CD4-positive, alpha-beta T cell treated with Interleukin-12 subunit alpha and Interleukin-12 subunit beta, for 1 hour (primary cell): ENCODE measurements at regions not wholly inside any gene's neighbourhood (a gene's known extent, or its start where the extent isn't known, plus 50 kb on each side); places are given as distances from the start of the nearest gene placed in this dataset.

Experiments used
- DNase-seq: peaks from one replicate; pipeline ENCODE4 v3.0.0-alpha.2; 2020

DNA sequence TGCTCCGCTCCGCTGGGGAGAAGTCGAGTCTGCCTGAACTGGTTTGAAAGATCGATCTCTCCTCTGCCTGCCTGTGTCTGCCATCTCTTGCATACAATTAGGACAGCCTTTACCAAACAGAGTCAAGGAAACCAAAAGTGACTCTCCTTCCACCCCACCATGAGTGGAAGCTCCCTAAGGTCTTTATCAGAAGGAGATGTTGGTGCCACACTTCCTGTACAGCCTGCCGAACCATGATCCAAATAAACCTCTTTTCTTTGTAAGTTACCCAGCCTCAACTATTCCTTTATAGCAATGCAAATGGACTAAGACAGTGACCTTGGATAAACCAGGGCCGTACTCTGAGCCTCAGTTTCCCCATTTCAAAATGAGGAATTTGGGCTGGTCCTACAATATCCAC is 106.3 kb upstream of the GDF10 start:
- no peak for DNase-seq

DNA sequence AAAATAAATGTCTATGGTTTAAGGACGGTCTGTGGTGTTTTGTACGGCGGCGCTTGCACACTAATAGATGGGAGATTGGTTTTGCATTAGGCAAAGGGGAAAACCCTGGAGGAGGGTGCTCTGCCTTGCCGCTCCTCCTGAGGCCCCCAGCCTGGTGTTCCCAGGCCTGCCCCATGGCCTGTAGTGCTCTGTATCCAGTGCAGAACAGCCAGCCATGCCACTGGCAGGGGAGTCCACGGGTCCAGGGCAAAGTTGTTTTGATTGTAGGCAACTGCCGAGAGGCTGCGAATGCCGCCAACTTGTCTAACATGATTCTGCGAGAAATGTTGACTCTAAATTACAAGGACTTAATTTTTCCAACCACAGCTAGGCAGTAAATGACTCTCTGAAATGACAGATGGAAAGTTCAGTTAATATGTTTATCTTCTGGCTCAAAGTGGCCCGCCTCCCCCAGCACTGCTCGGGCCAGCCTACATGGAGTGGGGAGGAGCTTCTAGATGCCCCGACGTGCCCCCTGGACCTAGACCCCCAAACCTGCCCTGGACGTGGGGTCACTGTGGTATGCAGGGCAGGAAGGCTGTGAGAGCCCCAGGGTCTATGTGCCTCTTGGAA is 104.6 kb upstream of the GDF10 start:
- no peak for DNase-seq

DNA sequence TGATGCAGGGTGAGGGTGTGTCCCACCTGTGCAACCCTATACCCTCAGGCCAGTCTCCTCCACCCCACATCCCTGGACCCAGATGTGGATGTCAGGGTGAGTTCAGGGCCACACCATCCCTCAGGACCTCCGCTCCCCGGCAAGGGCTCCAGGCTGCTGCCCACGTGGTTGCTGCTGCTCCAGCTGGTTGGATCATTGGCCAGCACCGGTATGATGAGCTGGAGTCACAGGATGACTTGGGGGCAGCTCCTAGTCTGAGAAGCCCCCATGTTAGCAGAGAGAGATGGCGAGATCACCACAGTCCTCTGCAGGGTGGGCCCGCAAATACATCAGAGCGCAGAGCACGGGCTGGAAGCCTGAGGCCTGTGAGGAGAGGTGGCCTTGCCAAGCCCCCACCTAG is 103.3 kb upstream of the GDF10 start:
- DNase-seq, result no peak

DNA sequence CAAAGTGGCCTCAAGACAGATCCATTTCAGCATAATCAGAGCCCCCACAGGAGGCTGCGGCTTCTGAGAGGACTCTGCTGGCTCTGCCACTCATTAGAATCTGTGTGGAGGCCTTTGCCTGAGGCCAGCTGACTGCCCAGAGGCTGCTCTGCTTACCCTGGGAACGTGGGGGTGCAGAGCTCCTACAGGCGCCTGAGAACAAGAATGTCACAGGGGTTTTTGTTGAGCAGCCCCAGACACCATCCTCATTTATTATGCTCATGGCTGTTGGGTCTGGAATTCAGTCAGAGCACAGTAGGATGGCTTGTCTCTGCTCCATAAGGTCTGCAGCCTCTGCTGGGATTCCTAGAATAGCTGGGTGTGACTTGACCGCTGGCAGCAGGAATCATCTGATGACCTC is 101.8 kb upstream of the GDF10 start:
- no peak for DNase-seq

DNA sequence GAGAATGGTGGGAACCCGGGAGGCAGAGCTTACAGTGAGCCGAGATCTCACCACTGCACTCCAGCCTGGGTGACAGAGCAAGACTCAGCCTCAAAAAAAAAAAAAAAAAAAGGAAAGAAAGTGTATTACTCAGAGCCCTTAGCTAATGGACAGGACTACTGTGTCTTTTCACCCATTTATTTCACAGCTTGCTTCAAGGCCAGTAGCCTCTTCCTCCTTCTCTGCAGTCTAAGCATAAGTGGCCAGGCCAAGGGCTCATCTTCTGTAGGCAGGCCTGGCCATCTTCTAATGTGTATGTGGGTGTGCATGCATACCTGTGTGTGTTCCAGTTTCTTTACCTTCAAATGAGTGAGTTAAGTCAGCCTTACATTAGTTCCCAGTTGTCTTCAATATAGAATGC is 94.8 kb upstream of the GDF10 start:
- no peak for DNase-seq

DNA sequence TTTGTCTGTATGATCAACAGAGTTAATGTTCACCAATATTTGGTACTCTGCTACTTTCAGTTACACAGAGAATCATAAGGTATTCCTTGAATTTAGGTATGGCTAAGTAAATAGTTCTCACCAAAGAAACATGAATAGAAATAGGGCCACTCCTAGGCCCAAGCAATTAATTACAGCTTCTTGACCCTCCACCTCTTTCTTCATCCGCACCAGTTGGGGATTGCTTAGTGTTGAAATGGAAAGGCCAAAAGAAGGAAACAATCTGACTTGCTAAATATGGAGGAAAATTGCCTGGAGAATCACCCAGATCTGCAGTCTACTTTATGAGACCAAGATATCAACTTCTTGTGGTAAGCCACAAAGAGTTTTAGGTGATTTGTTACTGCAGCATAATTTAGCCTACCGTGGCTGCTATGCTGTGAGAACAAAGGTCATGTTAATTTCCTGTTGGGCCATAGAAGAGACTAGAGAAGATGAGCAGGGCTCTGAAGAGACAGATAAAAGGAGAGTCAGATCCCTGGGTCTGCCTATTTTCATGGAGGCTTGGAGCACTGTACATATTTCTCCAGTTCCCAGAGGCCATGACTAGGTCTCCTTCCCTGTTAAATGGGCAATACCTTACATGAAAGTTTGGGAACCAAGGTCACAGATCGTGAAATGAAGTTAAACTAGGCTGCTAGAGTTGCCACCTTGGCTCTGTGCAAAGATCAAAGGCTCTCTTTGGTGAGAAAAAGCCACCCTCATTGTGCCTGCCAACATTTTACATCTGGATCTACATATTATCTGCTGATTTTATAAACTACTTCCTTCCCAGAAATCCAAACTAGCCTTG is 93.3 kb upstream of the GDF10 start:
- peak; percentile 44 for DNase-seq

DNA sequence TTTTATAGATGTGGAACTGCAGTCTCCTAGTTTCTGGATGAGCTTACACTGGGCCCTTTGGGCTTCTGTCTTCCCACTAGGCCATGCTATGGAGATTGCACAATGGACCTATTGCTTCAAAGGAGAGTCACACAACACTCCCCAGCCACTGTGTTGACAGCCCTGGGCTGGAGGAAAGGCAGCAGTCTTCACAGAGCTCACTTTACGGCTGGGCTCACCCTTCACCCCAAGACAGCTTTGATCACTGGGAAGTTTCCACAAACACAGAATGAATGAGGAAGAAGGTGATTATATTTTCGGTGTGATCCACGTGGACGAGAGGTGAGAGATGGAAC is 92.7 kb upstream of the GDF10 start:
- peak; percentile 14 for DNase-seq

DNA sequence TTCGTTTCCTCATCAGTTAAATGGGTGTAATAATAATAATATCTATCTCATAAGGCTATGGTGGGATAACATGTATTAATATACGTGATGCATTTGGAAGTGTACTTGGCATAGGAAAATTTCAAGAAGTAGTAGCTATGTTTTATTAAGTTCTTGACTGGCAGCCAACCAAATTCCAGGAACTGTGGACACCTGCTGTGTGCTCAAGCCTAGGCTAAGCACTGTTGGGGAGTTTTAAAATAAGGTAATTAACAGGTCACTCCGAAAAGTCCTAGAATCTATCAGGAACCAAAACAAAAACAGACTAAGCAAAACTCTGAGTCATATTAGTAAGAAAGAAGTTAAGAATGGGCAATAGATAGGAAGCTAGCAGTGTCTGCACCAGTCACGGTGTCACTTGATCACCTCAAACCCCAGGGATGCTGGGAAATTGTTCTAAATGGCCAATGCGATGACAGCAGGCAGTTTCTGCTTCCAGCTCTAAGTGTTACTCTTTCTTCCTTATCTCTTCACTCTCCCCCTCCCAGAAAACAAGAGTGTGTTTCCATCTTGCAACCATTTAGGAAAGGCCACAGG is 92.0 kb upstream of the GDF10 start:
- DNase-seq, result no peak

DNA sequence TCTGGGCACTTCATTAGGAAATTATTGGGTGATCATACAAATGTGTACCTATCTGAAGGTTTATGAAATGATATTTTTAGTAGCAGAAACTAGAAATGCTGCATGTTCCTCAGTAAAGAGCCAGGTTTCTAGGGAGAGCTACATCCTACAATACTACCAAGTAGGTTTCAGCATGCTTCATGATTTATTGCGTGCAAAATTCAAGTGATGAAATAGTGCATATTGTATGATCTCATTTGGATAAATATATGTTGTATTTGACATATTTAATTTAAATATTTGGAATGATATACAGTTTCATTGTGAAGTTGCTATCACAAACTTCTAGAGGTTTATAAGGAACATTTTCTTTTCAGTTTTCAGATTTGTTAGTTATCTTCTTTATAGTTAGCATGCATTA is 90.5 kb upstream of the GDF10 start:
- DNase-seq, result no peak

DNA sequence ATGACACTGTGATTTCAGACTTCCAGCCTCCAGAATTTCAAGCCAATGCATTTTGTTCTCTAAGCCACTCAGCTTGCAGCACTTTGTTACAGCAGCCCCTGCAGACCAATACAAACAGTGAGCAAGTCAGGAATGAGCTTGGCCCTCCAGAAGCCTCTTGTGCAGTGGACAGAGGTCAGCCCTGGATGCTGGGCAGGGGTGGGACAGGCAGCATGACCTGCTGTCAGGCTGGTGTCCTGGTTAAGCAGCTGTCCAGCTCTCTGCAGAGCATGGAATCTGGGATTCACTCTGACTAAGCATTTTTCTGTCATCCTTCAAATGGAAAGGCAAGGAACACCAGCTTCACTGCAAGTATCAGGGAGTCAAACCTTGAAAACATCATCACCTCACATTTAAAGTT is 85.5 kb upstream of the GDF10 start:
- no peak for DNase-seq

DNA sequence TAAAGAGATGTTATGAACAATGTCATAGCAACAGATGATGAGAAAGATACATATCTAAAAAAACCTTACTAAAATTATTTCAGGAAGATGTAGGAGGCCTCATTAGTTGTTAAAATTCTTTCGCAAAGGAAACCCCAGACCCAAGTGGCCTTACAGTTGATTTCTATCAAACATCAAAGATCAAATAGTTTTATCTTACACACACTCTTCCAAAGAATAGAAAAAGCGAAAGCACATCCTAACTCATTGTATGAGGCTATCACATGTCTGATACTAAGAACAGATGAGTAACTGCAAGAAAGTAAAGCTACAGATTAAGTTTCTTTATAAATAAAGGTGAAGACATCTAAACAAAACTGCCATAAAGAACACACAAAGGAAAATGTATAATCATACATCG is 82.9 kb upstream of the GDF10 start:
- DNase-seq, result no peak

DNA sequence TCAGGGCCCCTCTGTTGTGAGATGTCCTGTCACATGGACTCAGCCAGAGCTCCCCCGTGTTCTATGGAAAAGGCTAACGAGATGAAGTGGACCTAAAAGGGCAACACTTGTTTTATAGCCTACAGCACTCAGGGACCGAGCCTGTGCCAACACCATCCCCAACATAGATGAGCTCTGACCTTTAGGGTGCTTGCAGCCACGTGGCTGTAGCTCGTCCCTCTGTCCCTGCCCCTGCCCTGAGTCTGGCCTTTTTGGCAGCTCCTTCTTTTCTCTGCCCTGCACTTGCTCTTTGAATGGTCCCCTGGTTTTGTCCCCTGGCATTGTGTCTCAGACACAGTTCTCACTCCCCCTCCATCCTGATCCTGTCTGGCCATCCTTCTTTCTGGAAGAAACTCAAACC is 81.2 kb upstream of the GDF10 start:
- DNase-seq, result no peak

DNA sequence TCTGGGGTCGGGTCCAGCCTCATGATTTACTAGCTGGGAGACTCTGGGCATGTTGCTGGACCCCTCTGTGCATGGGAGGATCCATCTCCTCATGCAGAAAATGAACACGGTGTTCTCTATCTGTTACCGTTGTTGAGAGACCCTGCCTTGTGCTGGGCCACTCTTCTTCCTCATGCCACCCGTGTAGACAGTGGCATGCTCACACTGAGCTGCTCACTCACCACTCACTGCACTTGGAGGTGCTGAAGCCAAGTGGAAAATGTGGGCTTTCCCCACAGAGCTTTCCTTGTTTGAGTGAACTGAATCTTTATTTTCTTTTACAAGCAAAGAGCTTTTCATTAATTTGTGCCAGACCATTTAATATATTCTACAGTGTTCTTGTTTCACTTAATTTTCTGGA is 77.5 kb upstream of the GDF10 start:
- DNase-seq, result no peak

DNA sequence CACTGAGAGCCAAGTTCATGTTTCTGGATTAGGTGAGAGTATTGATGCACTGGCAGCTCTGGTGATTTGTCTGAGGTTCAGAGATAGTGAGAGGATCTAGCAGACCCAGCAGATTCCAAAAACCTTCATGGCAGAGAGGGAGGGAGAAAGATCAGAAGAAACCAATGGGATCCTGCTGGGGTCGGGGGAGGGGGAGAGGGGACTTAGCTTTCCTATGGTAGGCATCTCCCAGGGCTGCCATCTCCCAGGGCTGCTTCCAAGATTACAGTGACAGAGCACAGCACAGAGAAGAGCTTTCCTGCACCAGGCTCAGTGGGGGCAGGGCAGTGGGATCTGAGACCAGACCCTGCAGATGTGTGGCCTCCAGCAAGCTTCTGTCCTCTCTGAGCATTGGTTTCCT is 76.8 kb upstream of the GDF10 start:
- no peak for DNase-seq

DNA sequence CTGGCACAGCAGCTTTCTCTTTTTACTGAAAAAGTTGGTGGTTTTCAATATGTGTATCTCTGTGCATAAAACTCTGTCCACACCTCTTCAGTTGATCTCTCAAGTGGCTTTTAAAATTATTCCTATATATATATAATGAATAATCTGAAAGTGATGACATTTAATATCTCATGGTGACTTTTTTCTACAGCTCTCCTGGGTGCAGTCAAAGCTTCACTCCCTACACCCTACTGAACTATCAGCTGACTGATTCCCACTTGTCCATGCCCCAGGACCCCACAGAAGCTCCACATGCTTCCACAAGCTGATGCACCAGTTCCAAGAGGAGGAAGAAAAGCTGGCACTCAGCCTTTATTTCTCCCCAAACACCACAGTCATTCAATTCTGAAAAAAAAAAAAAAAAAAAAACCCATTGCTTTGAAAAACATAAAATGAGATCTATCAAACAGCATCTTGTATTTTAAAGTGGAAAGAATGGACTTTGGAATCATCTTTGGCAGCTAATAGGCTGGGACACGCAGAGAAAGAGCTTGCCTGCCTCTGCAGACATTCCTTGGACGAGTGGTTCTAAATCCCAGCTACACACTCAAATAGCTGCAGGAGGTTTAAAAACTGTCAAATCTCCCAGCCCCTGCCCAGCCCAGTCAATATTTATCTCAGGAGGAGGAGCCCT is 75.3 kb upstream of the GDF10 start:
- no peak for DNase-seq

DNA sequence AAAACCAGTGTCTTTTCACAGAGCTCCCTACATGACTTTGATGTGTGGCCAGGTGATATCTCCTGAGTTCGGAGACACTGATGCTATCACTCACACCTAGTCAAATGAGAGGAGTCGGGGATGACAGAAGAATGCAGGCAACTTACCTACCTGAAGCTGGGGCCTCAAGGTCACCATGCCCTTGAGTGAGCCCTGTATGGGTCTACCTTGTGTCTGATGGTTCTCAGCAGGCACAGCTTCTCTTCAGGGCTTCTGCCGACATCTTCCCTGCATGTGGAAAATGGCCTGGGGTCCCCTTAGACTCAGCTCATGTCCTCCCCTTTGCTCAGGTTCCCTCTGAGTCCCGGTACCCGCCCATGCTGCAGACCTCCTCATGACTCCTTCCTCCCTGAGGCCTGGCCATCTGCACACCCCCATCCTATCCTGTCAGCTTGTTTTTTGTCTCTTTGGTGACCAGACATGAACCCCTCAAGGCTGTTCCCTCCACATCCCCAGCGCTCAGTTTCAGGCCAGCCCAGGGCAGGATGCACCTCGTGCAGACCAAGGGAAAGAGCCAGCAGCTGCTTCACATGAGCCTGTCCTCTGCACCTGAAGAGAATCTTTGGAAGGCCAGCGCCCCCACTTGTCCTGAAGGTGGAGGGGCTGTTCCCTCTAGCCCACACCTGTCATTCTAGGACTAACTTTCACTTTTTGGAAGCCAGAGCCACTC is 74.6 kb upstream of the GDF10 start:
- DNase-seq, result no peak

DNA sequence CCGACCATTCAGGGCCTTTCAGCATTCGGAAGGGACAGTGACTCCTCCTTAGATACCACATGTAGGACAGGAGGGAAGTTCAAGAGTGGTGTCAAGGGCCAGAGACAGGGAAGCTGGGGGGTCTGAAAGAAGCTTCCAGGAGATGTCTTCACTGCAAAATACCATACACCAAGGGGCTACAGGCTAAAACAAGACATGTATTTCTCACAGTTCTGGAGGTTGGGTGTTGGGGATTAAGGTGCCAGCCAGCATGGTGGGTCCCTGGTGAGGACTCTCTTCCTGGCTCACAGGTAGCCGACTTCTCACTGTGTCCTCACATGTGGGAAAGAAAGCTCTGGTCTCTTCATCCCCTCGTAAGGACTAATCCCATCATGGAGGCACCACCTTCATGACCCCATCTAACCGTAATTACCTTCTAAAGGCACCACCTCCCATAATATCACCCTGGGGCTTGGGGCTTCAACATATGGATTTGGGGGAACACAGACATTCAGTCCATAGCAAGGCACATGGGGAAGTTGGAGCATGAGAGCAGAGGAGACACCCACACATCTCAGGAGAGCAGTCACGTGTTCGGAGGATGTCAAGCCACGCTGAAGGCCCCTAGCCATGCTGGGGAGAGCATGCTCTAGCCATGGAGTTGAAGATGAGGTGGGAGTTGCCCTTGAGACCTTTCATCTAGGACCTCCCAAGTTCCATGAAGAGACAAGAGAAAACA is 73.9 kb upstream of the GDF10 start:
- no peak for DNase-seq

DNA sequence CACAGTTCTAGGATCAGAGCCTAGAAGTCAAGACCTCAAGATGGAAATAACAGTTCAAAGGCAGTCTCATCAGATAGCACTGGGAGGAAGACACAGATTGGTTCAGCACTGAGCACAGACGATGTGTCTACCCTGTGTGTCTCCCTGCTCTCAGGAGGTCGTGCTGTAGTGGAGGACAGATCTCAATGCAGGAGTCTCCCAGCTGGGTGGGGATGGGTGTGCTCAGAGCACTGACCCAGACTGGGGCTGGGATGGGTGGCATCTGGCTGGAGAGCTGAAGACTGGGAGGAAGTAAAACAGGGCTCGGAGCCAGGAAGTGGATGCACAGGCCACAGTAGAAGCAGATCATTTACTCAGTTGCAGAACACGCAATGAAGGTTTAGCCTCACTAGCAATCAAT is 69.5 kb upstream of the GDF10 start:
- no peak for DNase-seq

DNA sequence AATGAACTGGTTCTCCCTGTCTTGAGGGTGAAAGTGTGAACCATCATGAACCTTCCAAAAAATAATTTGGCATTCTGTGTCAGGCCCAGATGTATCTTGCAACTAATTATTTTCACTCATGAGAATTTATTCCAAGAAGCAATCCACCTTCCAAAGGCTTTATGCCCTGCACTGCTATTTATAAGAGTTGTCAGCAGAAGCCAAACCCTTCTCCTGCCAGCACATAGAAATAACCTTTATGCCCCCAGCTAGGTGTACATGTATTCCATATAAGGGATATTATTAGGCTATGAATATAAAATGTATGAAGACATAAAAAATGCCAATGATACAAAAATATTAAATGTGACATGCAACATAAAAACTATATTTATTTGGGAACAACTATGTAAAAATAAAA is 69.0 kb upstream of the GDF10 start:
- DNase-seq, result no peak

DNA sequence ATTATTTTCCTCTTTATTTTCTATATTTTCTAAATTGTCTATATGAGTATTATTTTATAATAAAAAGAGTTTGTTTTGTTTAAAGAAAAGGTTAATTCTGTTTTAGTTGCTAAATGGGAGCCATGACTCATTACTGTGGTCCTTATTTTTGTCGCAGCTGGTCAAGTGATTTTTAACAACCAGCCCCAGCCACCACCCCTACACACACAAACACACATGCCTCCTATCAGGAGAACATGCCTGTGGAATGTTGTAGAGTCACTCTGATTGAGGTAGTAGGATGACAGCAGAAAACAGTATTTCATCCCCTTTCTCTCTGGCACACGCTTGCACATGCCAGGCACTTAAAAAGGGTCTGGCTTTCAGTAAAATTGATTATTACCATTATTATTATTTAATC is 68.6 kb upstream of the GDF10 start:
- no peak for DNase-seq

DNA sequence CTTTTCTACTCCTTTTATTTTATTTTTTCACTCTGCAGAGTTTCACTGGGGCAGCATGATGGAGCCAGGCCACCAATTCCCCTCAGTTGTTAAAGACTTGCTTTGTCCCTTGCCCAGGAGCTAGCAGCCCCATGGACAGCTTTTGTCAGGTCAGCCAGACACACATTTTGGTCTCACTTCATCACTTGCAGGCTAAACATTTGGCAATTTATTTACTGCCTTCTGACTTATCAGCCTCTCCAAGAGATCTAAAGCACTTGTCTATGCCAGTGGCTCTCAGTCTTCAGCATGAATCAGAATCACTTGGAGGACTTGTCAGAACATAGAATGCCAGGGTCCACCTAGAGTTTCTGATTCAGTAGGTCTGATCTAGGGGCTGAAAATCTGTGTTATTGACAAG is 66.4 kb upstream of the GDF10 start:
- DNase-seq, result no peak

DNA sequence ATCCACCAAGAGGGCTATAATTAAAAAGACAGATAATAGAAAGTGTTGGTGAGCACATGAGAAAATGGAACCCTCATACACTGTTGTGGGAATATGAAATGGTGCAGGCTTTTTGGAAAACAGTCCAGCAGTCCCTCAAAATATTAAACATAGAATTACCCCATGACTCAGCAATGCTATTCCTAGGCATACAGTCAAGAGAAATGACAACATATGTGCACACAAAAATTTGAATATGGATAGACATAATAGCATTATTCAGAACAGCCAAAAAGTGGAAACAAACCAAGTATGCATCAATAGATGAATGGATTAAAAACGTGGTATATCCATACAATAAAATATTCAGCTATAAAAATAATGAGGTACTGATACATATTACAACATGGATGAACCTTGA is 64.5 kb upstream of the GDF10 start:
- DNase-seq, result no peak
